ENCODE measurements at regions not wholly inside any gene's neighbourhood (a gene's known extent, or its start where the extent isn't known, plus 50 kb on each side); places are given as distances from the start of the nearest gene placed in this dataset.

GRCh38 chr1:94602802-94603625 is 61.5 kb upstream of the F3 start:
- no peak for TF ChIP-seq CTCF (conservative IDR thresholded peaks at IDR 0.05; ENCODE audit: low read length)
- no peak for TF ChIP-seq EZH2phosphoT487 (IDR thresholded peaks at IDR 0.05; ENCODE audit: borderline replicate concordance)
